Hypothalamus (tissue), 51 donors: ENCODE measurements at regions not wholly inside any gene's neighbourhood (a gene's known extent, or its start where the extent isn't known, plus 50 kb on each side); places are given as distances from the start of the nearest gene placed in this dataset.
"Not testable (repeated sequence)": the region's sequence is repeated elsewhere in the genome, so short reads cannot be mapped to it uniquely, and the experiment has no call there.

Source experiments
- DNase-seq, 51 donors: peaks; one replicate each; lab custom pipeline; 2025; lab: John Stamatoyannopoulos, UW

DNA sequence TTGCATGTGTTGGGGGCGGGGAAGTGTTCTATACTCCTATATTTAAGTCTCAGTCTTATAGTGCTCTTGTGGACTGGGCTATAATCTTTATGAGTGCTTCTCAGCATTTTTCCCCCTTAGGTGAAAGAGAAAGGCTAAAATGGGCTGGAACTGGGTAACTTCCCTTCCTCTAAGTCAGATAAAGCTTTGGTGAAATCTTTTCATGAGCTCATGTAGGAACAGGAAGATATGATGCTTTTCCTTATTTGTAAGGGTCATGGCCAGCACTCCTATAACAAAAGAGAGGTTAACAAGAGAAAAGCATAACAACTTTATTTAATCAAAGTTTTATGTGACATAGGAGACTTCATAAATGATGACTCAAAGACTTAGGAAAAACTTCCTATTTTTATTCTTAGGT lies 841.5 kb downstream of the SLC16A7 start:
- no peak for DNase-seq

DNA sequence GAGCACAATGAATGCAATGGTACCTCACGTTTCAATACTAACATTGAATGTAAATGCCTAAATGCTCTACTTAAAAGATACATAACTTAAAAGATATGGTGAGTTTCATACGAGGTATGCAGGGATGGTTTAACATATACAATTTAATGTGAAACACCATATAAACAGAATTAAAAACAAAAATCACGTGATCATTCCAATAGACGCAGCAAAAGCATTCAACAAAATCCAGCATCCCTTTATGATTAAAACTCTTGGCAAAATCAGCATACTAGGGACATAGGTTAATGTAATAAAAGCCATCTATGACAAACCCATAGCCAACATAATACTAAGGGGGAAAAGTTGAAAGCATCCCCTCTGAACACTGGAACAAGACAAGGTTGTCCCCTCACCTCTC lies 845.7 kb downstream of the SLC16A7 start:
- DNase-seq = no peak

DNA sequence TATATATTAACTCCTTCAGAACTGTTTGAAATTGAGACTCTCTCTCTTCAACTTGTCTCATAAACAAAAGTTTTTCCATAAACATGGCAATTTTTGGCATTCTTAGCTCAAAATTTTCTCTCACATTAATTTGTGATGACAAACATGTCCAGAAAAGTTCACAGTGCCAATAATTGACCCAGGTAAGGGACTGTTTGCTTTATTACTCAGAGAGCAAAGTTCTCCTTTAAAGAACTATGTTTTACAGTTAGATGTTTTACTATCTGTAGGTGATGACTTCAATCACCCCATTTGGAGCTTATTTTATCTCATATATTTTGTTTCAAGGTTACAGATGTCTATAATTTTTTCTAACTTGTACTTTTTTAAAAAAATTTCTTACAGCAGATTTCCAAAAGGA lies 855.6 kb downstream of the SLC16A7 start:
- DNase-seq = no peak

DNA sequence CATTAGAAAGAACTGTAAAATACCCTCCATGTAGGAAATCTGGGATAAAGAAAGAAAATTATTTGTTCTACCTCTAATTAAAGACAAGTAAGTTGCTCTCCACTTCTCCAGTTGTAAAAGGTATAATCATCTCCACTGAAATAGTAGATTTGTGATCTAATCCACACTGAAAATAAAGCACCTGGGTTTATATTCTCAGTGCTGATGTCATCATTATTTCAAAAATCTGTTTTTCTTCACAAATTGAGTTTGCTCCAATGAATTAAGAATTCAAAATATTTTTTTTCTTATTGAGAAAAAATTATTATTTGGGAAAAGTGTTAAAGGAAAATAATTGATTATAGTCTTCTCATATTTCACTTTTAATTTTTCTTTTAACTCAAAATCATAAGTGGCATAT lies 869.2 kb downstream of the SLC16A7 start:
- DNase-seq = no peak

DNA sequence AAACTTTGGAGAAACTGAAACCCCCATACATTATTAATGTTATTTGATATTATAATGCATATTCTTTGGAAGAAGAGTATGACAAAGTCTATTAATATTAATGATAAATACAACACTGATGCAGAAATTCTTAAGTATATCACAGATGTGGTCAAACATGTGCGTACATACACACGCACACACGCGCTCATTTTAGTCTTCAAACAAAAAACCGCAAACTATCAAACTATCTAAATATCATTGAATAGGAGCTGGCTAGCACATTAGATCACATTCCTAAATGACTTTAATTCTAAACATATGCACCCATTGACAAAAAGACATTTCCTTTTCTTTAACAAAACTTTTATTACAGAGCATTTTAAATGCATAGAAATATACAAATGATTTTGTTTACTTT lies 872.7 kb downstream of the SLC16A7 start:
- no peak for DNase-seq

DNA sequence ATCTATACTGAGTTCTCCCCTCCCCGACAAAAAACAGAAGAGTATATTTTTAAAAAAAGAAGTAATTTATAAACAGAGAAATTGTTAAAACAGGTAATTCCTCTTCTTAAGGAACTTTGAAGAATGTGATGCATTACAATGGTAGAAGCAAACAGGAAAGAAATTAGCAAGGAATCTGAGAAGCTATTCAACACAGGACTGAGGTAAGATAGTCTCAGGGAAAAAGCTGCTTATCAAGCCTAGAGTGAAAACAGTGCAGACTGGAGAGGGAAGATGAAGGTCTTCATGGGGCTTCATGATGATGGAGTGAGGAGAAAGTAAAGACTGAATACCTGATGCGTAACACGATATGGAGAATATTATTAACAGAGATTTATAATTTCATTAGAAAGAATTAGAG lies 880.0 kb downstream of the SLC16A7 start:
- DNase-seq = no peak

DNA sequence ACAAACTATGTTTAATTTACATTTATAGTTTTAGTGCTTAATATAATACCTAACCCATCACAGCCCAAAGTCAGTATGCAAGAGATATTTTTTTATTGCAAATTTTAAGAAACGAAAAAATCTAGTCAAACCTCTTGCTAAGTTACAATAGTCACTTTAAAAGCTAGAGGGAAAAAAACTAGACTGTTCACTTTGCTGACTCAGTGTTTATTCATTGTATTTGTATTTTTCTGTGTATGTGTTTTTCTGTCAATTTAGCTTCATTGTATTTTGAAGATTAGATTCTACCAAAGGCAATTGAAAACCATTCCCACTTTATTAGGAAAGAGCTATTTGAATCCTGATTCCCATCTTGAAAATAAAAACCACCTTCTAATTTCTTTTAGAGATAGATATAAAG lies 891.5 kb downstream of the SLC16A7 start:
- DNase-seq = no peak

DNA sequence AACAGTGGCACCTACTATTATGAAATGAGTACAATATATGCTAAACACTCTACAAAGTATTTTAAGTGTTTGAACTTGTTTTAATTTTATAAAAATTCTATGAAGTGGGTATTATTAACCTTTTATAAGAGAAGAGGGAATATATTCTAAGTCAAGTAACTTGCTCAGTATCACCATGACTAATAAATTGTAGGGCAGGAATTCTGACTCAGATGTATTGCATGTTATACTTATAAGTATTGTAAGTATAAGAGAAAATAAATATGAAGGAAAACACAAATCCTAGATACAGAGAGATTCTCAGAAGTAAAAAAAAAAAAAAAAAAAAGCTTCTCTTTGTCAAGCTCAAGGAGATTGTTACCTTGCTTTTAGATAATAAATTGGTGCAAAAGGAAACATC lies 893.2 kb downstream of the SLC16A7 start:
- DNase-seq = no peak

DNA sequence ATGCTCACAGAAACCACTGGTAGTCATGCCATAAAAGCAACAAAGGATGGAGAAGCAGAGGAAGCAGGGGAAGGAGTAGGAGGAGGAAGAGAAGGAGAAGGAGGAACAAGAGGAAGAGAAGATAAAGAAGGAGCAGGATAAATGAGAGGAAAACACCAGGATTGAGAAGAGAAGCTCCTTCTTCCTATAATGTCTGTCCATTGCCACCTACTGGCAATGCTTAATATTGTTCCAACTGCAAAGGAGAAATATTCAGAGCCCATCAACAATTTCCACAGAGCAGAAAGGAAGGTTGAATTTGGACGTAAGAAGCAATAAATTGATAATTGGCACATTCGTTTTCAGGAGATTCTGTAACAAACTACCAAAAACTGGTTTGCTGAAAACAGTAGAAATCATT lies 898.4 kb downstream of the SLC16A7 start:
- peak in 1 of 51 donors; percentile 18 for DNase-seq

DNA sequence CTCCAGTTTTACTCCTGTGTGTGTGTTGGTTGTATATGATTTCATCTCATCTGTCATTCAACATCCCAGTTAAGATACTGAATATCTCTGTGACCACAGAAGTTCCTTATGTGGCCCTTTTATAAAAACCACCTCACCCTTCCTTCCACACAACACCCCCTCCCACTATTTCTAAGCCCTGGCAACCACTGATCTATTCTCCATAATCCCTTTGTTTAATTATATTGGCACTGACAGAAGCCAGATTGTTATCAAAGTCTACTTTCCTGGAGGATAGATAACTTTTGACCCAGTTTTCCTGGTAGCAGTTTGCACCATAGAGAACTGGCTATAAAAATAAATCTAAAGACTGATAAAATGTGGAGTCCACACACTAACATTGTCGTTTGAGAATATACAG lies 902.8 kb downstream of the SLC16A7 start:
- no peak for DNase-seq

DNA sequence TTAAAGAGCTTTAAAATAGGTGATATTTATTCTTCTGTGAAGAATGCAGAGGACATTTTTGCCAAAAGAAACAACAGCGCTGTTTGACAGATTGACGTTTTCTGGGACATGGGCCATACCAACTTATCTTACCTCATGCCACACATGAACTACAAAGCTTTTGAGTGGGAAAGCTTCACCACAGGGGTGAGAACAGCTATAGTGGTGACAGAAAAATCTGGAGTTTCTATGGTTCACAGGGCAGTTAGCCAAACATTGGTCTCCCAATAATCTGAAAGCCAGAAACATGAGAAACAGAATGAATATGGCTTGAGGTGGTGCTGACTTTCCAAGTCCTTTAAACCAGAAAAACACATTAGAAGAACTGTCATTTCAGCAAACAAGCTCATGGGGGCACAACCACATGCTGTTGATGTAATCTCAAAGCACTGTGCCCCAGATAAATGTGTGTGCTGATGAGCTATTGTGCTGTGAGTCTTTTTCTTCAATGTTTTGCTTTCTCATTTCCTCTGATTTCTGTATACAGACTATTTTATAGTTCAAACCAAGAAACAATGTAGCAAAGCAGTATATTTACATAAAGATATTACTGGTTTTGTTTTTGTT lies 905.4 kb downstream of the SLC16A7 start:
- no peak for DNase-seq

DNA sequence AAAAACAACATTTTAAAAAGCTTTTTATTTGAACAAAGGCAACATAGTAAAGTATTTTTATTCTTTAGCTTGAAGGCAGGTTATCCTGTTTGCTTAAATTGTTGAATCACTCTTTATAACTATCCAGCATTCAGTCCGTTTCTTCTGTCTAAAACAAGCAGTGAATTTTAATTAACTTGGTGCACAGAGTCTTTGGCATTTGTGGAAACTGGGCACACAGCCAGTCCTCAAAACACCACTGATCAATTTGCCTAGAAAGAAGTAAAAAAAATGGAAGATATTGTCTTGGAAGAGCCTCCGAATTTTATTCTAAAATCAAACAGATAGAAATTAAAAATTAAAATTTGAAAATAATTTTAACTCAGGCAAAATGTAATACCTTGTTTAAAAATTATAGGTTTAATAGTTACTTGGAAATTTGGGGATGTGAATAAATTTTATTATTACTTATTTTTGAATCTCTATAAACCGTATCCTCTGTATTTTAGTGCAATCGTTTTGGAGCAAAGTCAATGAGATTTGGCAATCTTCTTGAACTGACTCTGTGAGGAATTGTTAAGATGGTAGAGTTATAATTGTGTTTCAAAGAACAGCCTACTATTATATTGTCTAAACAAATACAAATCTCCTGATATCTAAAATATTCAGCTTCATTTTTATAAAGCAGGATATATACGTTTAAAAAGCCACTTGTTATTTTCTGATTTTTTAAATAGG lies 927.0 kb downstream of the SLC16A7 start:
- peak in 32 of 51 donors; percentile 1 to 72 (median 28) for DNase-seq

DNA sequence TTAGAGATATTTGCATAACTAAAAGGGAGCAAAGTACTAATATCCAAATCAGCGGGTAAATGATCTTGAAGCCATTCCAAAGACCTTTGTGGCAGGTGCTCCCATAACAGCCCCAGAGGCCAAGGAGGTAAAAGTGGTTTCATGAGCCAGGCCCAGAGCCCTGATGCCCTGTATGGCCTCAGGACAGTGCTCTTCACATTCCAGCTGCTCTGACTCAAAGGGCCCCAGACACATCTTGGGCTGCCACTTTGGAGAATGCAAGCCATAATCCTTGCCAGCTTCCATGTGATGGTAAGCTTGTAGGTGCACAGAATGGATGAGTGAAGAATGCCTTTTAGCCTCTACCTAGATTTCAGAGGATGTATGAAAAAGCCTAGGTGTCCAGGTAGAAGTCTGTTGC lies 933.4 kb downstream of the SLC16A7 start:
- no peak for DNase-seq

DNA sequence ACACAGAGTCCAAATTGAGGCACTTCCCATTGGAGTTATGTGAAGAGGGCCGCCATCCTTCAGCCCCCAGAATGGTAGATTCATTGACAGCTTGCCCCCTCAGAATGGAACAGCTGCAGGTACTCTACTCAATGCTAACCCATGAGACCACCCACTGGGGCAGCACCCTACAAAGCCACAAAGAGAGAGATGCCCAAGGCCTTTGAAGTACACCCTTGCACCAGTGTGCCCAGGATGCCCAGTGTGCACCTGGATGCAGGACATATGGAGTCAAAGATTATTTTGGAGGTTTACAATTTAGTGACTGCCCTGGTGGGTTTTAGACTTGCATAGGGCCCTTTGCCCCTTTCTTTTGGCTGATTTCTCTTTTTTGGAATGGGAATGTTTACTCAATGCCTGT lies 933.9 kb downstream of the SLC16A7 start:
- no peak for DNase-seq

DNA sequence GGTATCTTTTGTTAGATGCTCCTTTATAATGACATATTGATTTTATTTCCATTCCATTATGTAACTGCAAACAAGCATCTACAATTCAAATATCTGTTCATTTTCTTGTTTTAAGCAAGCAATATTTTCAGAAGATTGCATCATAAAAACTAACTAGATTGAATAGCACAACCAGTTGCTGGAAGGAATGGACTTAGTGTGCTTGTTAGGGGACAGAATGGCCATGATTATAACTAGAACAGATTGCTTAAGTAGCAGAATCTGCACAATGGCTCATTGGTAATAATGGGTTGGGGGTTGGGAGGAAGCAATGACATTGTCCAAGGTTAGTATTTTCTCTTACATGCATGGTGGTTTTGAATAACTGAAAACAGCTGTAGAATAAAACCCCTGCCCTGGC lies 939.5 kb downstream of the SLC16A7 start:
- DNase-seq = no peak

DNA sequence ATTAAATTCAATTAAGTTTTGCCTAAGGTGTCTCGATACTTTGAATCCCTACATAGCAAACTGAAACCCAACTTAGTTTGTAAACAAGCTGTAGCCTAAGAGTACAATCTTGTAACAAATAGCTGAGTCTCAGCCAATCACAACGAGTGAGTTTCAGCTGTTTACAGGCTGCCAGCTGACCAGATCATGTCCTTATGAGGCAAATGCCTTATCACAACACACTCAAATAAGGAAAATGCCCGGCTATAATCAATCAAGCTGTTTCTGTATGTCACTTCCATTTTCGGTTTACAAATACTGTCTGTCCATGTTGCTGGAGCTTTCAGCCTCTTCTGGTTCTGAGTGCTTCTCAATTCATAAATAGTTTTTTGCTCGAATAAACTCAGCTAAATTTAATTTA lies 943.8 kb downstream of the SLC16A7 start:
- DNase-seq = no peak

DNA sequence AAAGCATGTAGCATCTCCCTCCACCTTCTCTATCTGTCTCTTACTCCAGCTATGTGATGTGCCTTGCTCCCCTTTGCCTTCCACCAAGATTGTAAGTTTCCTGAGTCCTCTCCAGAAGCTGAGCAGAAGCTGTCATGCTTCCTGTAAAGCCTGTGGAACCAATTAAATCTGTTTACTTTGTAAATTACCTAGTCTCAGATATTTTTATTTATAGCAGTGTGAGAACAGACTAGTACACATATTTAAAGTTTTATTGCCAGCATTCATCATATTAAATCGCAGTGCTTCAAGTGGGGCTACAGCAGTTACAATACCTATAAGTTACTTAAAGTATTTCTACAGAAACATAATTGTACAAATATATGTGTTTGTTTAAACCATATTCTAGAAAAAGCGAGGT lies 973.1 kb downstream of the SLC16A7 start:
- DNase-seq = no peak

DNA sequence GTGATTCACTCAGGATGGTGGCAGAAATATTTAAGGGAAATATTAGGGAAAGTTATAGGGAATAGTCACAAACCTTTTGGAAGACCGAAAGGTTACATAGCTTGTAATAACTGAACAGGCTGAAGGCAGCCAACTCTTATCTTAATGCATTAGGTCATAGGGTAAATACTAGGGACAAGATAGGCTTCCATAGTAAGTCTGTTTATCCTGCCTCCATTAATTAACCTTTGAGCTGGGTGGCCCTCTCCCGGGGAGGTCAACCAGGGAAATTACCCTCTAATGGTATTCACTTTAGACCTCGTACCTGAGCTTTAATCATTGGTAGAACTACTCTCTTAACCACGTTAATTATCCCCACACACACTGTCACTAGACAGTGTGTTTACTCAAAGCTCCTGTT lies 981.8 kb downstream of the SLC16A7 start:
- DNase-seq = no peak

DNA sequence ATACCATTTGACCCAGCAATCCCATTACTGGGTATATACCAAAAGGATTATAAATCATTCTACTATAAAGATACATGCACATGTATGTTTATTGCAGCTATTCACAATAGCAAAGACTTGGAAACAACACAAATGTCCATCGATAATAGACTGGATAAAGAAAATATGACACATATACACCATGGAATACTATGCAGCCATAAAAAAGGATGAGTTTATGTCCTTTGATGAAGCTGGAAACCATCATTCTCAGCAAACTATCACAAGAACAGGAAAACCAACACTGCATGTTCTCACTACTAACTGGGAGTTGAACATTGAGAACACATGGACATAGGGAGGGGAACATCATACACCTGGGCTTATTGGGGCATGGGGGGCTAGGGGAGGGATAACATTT lies 991.8 kb downstream of the SLC16A7 start:
- not testable (repeated sequence) for DNase-seq

DNA sequence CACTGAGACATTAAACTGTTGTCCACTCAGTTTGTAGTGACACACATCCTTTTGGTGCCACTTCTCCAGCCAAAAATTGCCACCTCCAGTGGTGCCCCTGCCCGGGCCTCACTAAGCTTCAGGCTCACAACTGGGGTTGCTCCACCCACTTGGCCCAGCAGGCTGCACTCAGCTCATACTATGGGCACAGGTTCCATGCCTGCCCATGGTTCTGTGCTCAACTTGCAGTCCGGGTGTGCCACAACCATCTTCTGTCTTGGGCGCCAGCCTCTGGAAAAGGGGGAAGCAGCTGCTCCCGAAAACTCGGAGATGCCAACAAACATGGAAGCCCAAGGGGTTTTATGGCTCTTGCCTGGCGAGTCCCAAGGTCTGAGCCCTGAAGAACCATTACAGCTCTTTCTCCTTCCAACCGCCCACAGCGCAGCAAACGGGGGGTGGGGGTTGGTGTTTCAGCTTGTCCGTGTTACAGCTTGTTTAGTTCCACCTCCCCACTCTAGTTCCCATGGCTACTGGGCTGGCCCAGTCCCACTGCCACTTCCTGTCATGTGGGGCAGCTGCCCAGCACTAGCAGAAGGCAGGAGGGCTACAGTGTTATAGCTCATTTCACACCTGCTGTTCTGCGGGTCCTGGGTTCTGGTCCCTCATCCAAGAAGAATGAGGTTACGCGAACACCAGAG lies 998.3 kb downstream of the SLC16A7 start:
- no peak for DNase-seq

DNA sequence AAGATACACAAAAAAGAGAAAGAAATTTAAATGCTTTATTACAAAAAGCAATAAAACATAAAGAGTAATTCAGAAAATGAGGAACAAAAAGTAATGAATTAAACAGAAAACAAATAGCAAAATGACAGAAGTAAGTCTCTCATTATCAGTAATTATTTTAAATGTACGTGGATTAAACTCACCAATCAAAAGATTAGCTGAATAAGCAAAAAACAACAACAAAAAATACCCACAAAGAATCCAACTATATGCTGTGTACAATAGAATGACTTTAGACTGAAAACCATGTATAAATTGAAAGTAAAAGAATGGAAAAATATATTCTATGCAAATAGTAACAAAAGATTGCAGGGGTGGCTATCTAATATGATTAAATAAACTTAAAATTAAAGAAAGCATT lies 1006.8 kb downstream of the SLC16A7 start:
- DNase-seq = no peak

DNA sequence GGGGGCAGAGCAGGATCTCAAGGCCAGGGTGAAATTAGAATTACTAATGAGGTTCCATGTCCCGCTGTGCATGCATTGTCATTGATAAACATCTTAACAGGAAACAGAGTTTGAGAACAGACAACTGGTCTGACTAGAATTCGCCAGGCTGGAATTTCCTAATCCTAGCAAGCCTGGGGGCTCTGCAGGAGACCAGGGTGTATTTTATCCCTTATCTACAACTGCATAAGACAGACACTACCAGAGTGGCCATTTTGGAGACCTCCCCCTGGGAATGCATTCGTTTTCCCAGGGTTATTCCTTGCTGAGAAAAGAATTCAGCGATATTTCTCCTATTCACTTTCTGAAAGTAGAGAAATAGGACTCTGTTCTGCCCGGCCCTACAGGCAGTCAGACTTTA lies 1007.6 kb downstream of the SLC16A7 start:
- not testable (repeated sequence) for DNase-seq
